ENCODE measurements at regions not wholly inside any gene's neighbourhood (a gene's known extent, or its start where the extent isn't known, plus 50 kb on each side); places are given as distances from the start of the nearest gene placed in this dataset.

DNA sequence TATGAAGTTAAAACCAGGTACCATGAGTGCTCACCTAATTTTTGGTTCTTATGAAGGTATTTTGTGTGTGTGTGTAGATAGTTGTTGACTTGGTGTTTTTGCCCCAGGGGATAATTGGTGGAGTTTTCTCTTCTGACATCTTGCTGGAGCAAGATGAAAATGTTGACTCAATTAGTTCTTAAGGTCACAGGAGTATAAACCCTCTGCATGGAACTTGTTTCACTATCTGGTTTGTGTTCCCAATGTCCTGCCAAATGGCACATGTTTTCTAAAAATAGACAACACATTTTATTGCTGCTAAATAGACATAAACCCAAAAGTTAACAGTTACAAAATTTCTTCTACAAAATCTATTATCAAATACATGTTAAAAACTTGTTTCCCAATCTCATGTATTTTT is 180.9 kb downstream of the FAM170A start:
- no peak for TF ChIP-seq POLR2A (IDR thresholded peaks at IDR 0.05)
- TF ChIP-seq, protein P1, sequence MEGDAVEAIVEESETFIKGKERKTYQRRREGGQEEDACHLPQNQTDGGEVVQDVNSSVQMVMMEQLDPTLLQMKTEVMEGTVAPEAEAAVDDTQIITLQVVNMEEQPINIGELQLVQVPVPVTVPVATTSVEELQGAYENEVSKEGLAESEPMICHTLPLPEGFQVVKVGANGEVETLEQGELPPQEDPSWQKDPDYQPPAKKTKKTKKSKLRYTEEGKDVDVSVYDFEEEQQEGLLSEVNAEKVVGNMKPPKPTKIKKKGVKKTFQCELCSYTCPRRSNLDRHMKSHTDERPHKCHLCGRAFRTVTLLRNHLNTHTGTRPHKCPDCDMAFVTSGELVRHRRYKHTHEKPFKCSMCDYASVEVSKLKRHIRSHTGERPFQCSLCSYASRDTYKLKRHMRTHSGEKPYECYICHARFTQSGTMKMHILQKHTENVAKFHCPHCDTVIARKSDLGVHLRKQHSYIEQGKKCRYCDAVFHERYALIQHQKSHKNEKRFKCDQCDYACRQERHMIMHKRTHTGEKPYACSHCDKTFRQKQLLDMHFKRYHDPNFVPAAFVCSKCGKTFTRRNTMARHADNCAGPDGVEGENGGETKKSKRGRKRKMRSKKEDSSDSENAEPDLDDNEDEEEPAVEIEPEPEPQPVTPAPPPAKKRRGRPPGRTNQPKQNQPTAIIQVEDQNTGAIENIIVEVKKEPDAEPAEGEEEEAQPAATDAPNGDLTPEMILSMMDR (IDR thresholded peaks at IDR 0.05) = no peak
